SK-N-SH treated with all-trans-retinoic acid at 6 μM for 48 hours (cell line): ENCODE measurements at regions not wholly inside any gene's neighbourhood (a gene's known extent, or its start where the extent isn't known, plus 50 kb on each side); places are given as distances from the start of the nearest gene placed in this dataset.

ENCODE experiments used
- ATAC-seq: fragments of 200-7000 bp; cut with Tn5 transposase; 3 replicates; pipeline ENCODE4 v1.9.1; 2020; ENCODE audit warnings: mild to moderate bottlenecking, moderate library complexity
- BACH2 ChIP-seq: fragments of 250-450 bp; sonication (Bioruptor Pico); IDR thresholded peaks from 2 replicates; pipeline ENCODE4 v1.9.0; 2021; ENCODE audit warnings: mild to moderate bottlenecking, borderline replicate concordance
- CSDC2 ChIP-seq: fragments of 250-450 bp; sonication (Bioruptor Pico); IDR thresholded peaks from 2 replicates; pipeline ENCODE4 v1.5.0; 2020; ENCODE audit warnings: mild to moderate bottlenecking, moderate library complexity
- CSRNP3 ChIP-seq: fragments of 250-450 bp; sonication (Bioruptor Pico); IDR thresholded peaks from 2 replicates; pipeline ENCODE4 v1.5.1; 2021; ENCODE audit warnings: mild to moderate bottlenecking, moderate library complexity
- ESRRG ChIP-seq: fragments of 250-450 bp; sonication (Bioruptor Pico); IDR thresholded peaks from 2 replicates; pipeline ENCODE4 v1.6.1; 2021; ENCODE audit warnings: mild to moderate bottlenecking
- GLIS3 ChIP-seq: fragments of 250-450 bp; sonication (Bioruptor Pico); IDR thresholded peaks from 2 replicates; pipeline ENCODE4 v1.5.0; 2020; ENCODE audit warnings: mild to moderate bottlenecking, moderate library complexity
- ISL1 ChIP-seq: fragments of 250-450 bp; sonication (Bioruptor Pico); IDR thresholded peaks from 2 replicates; pipeline ENCODE4 v2.1.2; 2022; ENCODE audit warnings: mild to moderate bottlenecking, moderate library complexity
- OSR1 ChIP-seq: fragments of 250-450 bp; sonication (Bioruptor Pico); IDR thresholded peaks from 2 replicates; pipeline ENCODE4 v1.8.0; 2022; ENCODE audit warnings: moderate library complexity, mild to moderate bottlenecking, inconsistent platforms
- POU6F1 ChIP-seq: fragments of 250-450 bp; sonication (Bioruptor Pico); IDR thresholded peaks from 2 replicates; pipeline ENCODE4 v1.8.0; 2021; ENCODE audit warnings: low read depth, mild to moderate bottlenecking, moderate library complexity, borderline replicate concordance
- RARB ChIP-seq: fragments of 250-450 bp; sonication (Bioruptor Pico); IDR thresholded peaks from 2 replicates; pipeline ENCODE4 v1.8.0; 2021; ENCODE audit warnings: mild to moderate bottlenecking, moderate library complexity
- SNAI2 ChIP-seq: fragments of 250-450 bp; sonication (Bioruptor Pico); IDR thresholded peaks from 2 replicates; pipeline ENCODE4 v1.5.0; 2020; ENCODE audit warnings: mild to moderate bottlenecking, moderate library complexity
- TCF4 ChIP-seq: fragments of 250-450 bp; sonication (Bioruptor Pico); IDR thresholded peaks from 2 replicates; pipeline ENCODE4 v1.8.0; 2021; ENCODE audit warnings: mild to moderate bottlenecking, moderate library complexity, borderline replicate concordance
- TSHZ2 ChIP-seq: fragments of 250-450 bp; sonication (Bioruptor Pico); IDR thresholded peaks from 2 replicates; pipeline ENCODE4 v1.5.0; 2020; ENCODE audit warnings: mild to moderate bottlenecking, moderate library complexity
- ZC3H10 ChIP-seq: fragments of 250-450 bp; sonication (Bioruptor Pico); IDR thresholded peaks from 2 replicates; pipeline ENCODE4 v1.5.1; 2021; ENCODE audit warnings: mild to moderate bottlenecking, moderate library complexity
- ZFP3 ChIP-seq: fragments of 250-450 bp; sonication (Bioruptor Pico); IDR thresholded peaks from 2 replicates; pipeline ENCODE4 v1.5.0; 2020; ENCODE audit warnings: mild to moderate bottlenecking, moderate library complexity
- ZFP30 ChIP-seq: fragments of 450-650 bp; formaldehyde crosslinking; IDR thresholded peaks from 2 replicates; pipeline ENCODE4 v1.5.0; 2022; ENCODE audit warnings: mild to moderate bottlenecking, moderate library complexity
- ZNF70 ChIP-seq: fragments of 450-650 bp; formaldehyde crosslinking; IDR thresholded peaks from 2 replicates; pipeline ENCODE4 v1.5.0; 2020; ENCODE audit warnings: mild to moderate bottlenecking, moderate library complexity
- TF ChIP-seq, protein P1 (sequence below): fragments of 250-450 bp; sonication (Bioruptor Pico); IDR thresholded peaks from 2 replicates; pipeline ENCODE4 v1.5.1; 2020; ENCODE audit warnings: low read depth, mild to moderate bottlenecking, moderate library complexity
- TF ChIP-seq, protein P2 (sequence below): fragments of 250-450 bp; sonication (Bioruptor Pico); IDR thresholded peaks from 2 replicates; pipeline ENCODE4 v1.8.0; 2020; ENCODE audit warnings: mild to moderate bottlenecking, moderate library complexity, borderline replicate concordance

- no peak for TF ChIP-seq SNAI2 (CRISPR knock-in tag)
- no peak for TF ChIP-seq ZFP3 (CRISPR knock-in tag)
- TF ChIP-seq, protein P1, sequence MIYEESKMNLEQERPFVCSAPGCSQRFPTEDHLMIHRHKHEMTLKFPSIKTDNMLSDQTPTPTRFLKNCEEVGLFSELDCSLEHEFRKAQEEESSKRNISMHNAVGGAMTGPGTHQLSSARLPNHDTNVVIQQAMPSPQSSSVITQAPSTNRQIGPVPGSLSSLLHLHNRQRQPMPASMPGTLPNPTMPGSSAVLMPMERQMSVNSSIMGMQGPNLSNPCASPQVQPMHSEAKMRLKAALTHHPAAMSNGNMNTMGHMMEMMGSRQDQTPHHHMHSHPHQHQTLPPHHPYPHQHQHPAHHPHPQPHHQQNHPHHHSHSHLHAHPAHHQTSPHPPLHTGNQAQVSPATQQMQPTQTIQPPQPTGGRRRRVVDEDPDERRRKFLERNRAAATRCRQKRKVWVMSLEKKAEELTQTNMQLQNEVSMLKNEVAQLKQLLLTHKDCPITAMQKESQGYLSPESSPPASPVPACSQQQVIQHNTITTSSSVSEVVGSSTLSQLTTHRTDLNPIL (CRISPR knock-in tag): no peak
- no peak for TF ChIP-seq TSHZ2 (CRISPR knock-in tag)
- no peak for TF ChIP-seq CSDC2 (CRISPR knock-in tag)
- TF ChIP-seq ISL1: no peak
- no peak for ATAC-seq
Observed at GRCh38 chr9:85421641-85422040, 320.1 kb downstream of the AGTPBP1 start.

DNA sequence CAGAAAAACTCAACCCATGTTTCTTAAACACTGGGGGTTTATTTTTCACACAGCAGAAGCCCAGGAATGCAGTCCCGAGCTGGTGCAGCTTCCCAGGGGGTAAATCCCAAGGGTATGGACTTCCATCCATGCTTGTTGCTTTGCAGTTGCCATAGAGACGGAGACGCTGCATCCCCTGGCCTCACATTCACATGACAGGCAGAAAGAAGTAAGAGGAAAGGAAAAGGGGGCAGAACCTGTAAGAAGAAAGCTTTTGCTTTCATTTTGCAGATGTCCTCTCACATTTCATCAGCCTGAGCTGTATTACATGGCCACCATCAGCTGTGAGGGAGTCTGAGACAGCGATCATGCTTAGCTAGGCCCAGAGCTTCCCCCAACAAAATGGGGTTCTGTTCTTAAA lies 321.0 kb downstream of the AGTPBP1 start:
- TF ChIP-seq BACH2 (CRISPR knock-in tag) (no peak), GLIS3 (CRISPR knock-in tag) (no peak), CSRNP3 (CRISPR knock-in tag) (no peak), ZC3H10 (CRISPR knock-in tag) (no peak), OSR1 (CRISPR knock-in tag) (no peak), TCF4 (no peak), CSDC2 (CRISPR knock-in tag) (no peak), ISL1 (no peak), ZFP30 (CRISPR knock-in tag) (no peak), ZFP3 (CRISPR knock-in tag) (no peak), SNAI2 (CRISPR knock-in tag) (no peak), TSHZ2 (CRISPR knock-in tag) (no peak), RARB (no peak)
- TF ChIP-seq, protein P2, sequence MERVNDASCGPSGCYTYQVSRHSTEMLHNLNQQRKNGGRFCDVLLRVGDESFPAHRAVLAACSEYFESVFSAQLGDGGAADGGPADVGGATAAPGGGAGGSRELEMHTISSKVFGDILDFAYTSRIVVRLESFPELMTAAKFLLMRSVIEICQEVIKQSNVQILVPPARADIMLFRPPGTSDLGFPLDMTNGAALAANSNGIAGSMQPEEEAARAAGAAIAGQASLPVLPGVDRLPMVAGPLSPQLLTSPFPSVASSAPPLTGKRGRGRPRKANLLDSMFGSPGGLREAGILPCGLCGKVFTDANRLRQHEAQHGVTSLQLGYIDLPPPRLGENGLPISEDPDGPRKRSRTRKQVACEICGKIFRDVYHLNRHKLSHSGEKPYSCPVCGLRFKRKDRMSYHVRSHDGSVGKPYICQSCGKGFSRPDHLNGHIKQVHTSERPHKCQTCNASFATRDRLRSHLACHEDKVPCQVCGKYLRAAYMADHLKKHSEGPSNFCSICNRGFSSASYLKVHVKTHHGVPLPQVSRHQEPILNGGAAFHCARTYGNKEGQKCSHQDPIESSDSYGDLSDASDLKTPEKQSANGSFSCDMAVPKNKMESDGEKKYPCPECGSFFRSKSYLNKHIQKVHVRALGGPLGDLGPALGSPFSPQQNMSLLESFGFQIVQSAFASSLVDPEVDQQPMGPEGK (CRISPR knock-in tag): no peak
- TF ChIP-seq, protein P1 (CRISPR knock-in tag): no peak
- no peak for ATAC-seq

GRCh38 chr9:85417674-85418073 lies 324.1 kb downstream of the AGTPBP1 start:
- no peak for ATAC-seq
- TF ChIP-seq ESRRG (no peak), ZNF70 (no peak), POU6F1 (CRISPR knock-in tag) (no peak), ISL1 (peak; percentile 78)
